ENCODE measurements at regions not wholly inside any gene's neighbourhood (a gene's known extent, or its start where the extent isn't known, plus 50 kb on each side); places are given as distances from the start of the nearest gene placed in this dataset.

GRCh38 chr5:85591311-85591710, 1026.4 kb upstream of the COX7C start:
- no peaks in the 10 kb centered on the region for H3K27me3 ChIP-seq (replicated peaks; ENCODE audit: insufficient read depth)
- H3K36me3 ChIP-seq: no peaks in the 10 kb centered on the region
- no peaks in the 10 kb centered on the region for H3K9me3 ChIP-seq
- H3K4me3 ChIP-seq: no peak overlapping the region
- no peak for DNase-seq (ENCODE audit: low spot score)
- no peak overlapping the region for H3K27ac ChIP-seq
- TF ChIP-seq CTCF (IDR thresholded peaks at IDR 0.05): no peak
- no peak for ATAC-seq (ENCODE audit: insufficient number of reproducible peaks, low FRiP score, low read depth)
- peaks cover 0 to 13% of the 10 kb centered on the region in 2 donors for H3K4me1 ChIP-seq (ENCODE audit: control insufficient read depth in 1 of 2, low read depth in 2 of 2)

DNA sequence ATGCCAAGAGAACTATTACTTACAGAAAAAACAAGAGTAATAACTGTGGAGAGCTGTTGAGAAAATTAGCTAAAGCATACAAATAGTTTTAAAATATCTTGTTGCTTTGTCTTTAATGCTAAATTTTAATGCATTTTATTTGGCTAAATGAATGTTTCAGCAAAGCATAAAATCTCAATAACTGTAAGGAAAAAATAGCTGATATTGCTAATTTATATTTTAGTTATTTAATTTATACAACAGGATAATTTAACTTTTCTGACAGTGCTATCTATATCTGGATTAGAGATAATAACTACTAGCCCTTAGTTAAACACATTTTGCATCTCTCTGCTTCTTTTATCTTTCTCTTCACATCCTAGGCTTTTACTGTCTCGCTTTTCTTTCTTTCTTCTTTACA, 1014.9 kb upstream of the COX7C start:
- DNase-seq (ENCODE audit: low spot score) (no peak), ATAC-seq (ENCODE audit: insufficient number of reproducible peaks, low FRiP score, low read depth) (no peak)
- H3K36me3 ChIP-seq: no peaks in the 10 kb centered on the region
- H3K9me3 ChIP-seq: no peaks in the 10 kb centered on the region
- H3K4me3 ChIP-seq: no peak overlapping the region
- no peak overlapping the region for H3K27ac ChIP-seq
- TF ChIP-seq CTCF (IDR thresholded peaks at IDR 0.05): no peak
- no peaks in the 10 kb centered on the region for H3K27me3 ChIP-seq (replicated peaks; ENCODE audit: insufficient read depth)
- H3K4me1 ChIP-seq (ENCODE audit: control insufficient read depth in 1 of 2, low read depth in 2 of 2): no peaks in the 10 kb centered on the region

- Histone ChIP-seq H3K4me1 (ENCODE audit: control insufficient read depth in 1 of 2, low read depth in 2 of 2) (no peaks in the 10 kb centered on the region), H3K9me3 (no peaks in the 10 kb centered on the region), H3K4me3 (no peak overlapping the region), H3K27ac (no peak overlapping the region), H3K36me3 (no peaks in the 10 kb centered on the region), H3K27me3 (replicated peaks; ENCODE audit: insufficient read depth) (no peaks in the 10 kb centered on the region)
- no peak for TF ChIP-seq CTCF (IDR thresholded peaks at IDR 0.05)
- no peak for ATAC-seq (ENCODE audit: insufficient number of reproducible peaks, low FRiP score, low read depth)
- DNase-seq (ENCODE audit: low spot score): no peak
Observed at GRCh38 chr5:85604378-85604777, 1013.4 kb upstream of the COX7C start.

DNA sequence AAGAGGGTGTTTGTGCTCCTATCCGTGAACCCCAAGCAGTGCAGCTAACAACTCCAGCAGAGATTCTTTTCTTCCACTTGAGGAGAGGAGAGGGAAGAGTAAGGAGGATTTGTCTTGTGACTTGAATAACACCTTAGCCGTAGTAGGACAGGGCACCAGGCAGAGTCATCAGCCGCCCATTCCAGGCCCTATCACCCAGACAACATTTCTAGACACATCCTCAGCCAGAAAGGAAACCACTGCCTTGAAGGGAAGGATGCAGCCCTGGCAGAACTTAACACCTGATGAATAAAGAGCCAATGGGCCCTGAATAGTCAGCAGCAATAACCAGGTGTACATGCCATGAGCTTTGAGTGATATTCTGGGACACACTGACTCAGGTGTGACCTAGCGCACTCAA, 1013.0 kb upstream of the COX7C start:
- no peak overlapping the region for H3K4me3 ChIP-seq
- DNase-seq (ENCODE audit: low spot score) (no peak), ATAC-seq (ENCODE audit: insufficient number of reproducible peaks, low FRiP score, low read depth) (no peak)
- no peaks in the 10 kb centered on the region for H3K36me3 ChIP-seq
- TF ChIP-seq CTCF (IDR thresholded peaks at IDR 0.05): no peak
- H3K9me3 ChIP-seq: no peaks in the 10 kb centered on the region
- H3K27me3 ChIP-seq (replicated peaks; ENCODE audit: insufficient read depth): no peaks in the 10 kb centered on the region
- H3K27ac ChIP-seq: no peak overlapping the region
- no peaks in the 10 kb centered on the region for H3K4me1 ChIP-seq (ENCODE audit: control insufficient read depth in 1 of 2, low read depth in 2 of 2)

- no peak overlapping the region for H3K27ac ChIP-seq
- TF ChIP-seq CTCF (IDR thresholded peaks at IDR 0.05): no peak
- H3K4me1 ChIP-seq (ENCODE audit: control insufficient read depth in 1 of 2, low read depth in 2 of 2): no peaks in the 10 kb centered on the region
- no peaks in the 10 kb centered on the region for H3K36me3 ChIP-seq
- ATAC-seq (ENCODE audit: insufficient number of reproducible peaks, low FRiP score, low read depth) (no peak), DNase-seq (ENCODE audit: low spot score) (no peak)
- H3K9me3 ChIP-seq: no peaks in the 10 kb centered on the region
- H3K27me3 ChIP-seq (replicated peaks; ENCODE audit: insufficient read depth): no peaks in the 10 kb centered on the region
- no peak overlapping the region for H3K4me3 ChIP-seq
Observed at GRCh38 chr5:85605381-85605780, 1012.4 kb upstream of the COX7C start.
